Right atrium auricular region (tissue), 2 donors: ENCODE measurements at regions not wholly inside any gene's neighbourhood (a gene's known extent, or its start where the extent isn't known, plus 50 kb on each side); places are given as distances from the start of the nearest gene placed in this dataset.
"Not testable (repeated sequence)": the region's sequence is repeated elsewhere in the genome, so short reads cannot be mapped to it uniquely, and the experiment has no call there.

Source experiments
- DNase-seq: peaks from one replicate; pipeline ENCODE4 v3.0.0-alpha.2; 2019; ENCODE audit warnings: low spot score
- H3K27ac ChIP-seq, 2 donors: fragments of 200-600 bp; sonication (generic); 1 replicate in 1 of 2; 2 replicates in 1 of 2; pipeline ENCODE4 v1.5.1; 2016 to 2019
- H3K27me3 ChIP-seq, 2 donors: fragments of 200-600 bp; sonication (generic); one replicate each; pipeline versions ENCODE4 v1.5.1 to v1.6.0; 2017 to 2019
- H3K36me3 ChIP-seq: fragments of 200-600 bp; sonication (generic); one replicate; pipeline ENCODE4 v1.5.1; 2016
- H3K4me1 ChIP-seq, 2 donors: fragments of 200-600 bp; sonication (generic); one replicate each; pipeline versions ENCODE4 v1.5.1 to v1.6.0; 2017 to 2019
- H3K4me3 ChIP-seq, 2 donors: fragments of 200-600 bp; sonication (generic); 1 replicate in 1 of 2; 2 replicates in 1 of 2; pipeline ENCODE4 v1.5.1; 2017 to 2019; ENCODE audit warnings: mild to moderate bottlenecking in 1 of 2, moderate library complexity in 1 of 2
- H3K9me3 ChIP-seq, 2 donors: fragments of 200-600 bp; sonication (generic); one replicate each; pipeline ENCODE4 v1.5.1; 2019
- TF ChIP-seq, protein P1 (sequence below), 2 donors: fragments of 200-600 bp; sonication (generic); IDR thresholded peaks; one replicate each; pipeline ENCODE4 v1.5.1; 2019; ENCODE audit warnings: antibody characterized with exemption in 2 of 2

DNA sequence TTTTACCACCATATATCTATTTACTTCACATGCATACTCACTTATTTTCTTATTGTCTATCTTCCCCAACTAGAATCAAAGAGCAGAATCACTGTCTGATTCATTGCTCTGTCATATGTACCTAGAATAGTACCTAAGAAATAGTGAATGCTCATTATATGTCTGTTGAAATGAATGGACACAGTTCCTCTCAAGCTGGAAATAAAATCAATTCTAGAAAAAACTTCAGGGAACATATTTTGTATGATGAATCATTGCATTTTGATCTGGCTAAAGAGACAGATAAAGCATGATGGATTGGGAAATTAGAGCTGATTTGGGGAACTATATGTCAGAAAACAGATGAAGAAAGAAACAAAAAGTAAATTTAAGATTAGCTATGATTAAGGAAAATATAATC lies 623.3 kb downstream of the C12orf50 start:
- TF ChIP-seq, protein P1, sequence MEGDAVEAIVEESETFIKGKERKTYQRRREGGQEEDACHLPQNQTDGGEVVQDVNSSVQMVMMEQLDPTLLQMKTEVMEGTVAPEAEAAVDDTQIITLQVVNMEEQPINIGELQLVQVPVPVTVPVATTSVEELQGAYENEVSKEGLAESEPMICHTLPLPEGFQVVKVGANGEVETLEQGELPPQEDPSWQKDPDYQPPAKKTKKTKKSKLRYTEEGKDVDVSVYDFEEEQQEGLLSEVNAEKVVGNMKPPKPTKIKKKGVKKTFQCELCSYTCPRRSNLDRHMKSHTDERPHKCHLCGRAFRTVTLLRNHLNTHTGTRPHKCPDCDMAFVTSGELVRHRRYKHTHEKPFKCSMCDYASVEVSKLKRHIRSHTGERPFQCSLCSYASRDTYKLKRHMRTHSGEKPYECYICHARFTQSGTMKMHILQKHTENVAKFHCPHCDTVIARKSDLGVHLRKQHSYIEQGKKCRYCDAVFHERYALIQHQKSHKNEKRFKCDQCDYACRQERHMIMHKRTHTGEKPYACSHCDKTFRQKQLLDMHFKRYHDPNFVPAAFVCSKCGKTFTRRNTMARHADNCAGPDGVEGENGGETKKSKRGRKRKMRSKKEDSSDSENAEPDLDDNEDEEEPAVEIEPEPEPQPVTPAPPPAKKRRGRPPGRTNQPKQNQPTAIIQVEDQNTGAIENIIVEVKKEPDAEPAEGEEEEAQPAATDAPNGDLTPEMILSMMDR (IDR thresholded peaks at IDR 0.05), result no peak
- no peak for DNase-seq
- Histone ChIP-seq H3K9me3 (no peaks in the 10 kb centered on the region), H3K36me3 (no peaks in the 10 kb centered on the region), H3K27me3 (no peaks in the 10 kb centered on the region), H3K4me1 (no peaks in the 10 kb centered on the region), H3K4me3 (no peak overlapping the region), H3K27ac (no peak overlapping the region)

DNA sequence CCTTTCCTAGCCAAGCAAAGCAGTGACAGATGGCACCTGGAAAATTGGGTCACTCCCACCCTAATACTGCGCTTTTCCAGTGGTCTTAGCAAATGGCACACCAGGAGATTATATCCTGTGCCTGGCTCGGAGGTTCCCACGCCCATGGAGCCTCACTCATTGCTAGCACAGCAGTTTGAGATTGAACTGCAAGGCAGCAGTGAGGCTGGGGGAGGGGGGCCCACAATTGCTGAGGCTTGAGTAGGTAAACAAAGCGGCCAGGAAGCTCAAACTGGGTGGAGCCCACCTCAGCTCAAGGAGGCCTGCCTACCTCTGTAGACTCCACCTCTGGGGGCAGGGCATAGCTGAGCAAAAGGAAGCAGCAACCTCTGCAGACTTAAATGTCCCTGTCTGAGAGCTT lies 635.0 kb downstream of the C12orf50 start:
- H3K27ac ChIP-seq, H3K4me3 ChIP-seq, H3K9me3 ChIP-seq, DNase-seq, H3K36me3 ChIP-seq, H3K27me3 ChIP-seq, H3K4me1 ChIP-seq: not testable (repeated sequence)

DNA sequence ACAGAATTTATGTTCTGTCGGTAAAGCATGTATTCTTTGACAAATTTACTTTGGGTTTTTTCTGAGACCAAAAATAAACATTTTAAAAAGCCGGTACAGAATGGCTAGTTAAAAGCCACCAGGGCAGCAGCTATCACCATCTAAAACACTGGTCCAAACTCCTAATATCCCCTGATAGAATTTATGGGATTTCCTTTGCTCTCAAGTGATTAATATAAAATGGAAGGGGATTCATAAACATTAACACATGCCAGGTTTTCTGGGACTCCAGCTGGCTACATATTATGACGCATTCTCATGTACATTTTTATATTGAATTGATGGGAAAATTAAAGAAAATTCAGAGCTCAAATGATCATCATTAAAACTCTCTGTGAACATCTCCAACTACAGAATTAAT lies 640.8 kb downstream of the C12orf50 start:
- Histone ChIP-seq H3K27me3 (no peaks in the 10 kb centered on the region), H3K36me3 (no peaks in the 10 kb centered on the region), H3K4me1 (no peaks in the 10 kb centered on the region), H3K4me3 (no peak overlapping the region), H3K9me3 (no peaks in the 10 kb centered on the region), H3K27ac (no peak overlapping the region)
- TF ChIP-seq, protein P1 (IDR thresholded peaks at IDR 0.05), result no peak
- no peak for DNase-seq

DNA sequence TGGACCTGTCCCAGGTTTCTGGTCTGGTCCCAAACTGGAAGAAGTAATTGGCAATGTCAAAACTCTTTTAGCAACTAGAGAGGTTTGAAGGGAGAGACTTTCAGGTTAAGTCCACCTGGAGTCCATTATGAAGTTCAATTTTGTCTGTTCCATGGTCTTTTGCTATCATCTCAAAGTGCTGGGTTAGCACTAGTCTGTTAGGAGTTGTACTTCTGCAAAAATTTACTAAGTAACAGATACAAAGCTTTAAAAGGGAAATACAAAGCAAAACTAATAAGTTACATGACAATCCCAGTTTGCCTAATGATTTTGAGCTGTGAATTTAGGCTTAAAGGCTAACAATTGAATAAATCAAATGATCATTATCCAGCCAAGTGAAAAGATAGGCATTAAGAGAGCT lies 643.9 kb downstream of the C12orf50 start:
- no peaks in the 10 kb centered on the region for H3K4me1 ChIP-seq
- H3K27ac ChIP-seq, result no peak overlapping the region
- TF ChIP-seq, protein P1 (IDR thresholded peaks at IDR 0.05), result no peak
- no peaks in the 10 kb centered on the region for H3K36me3 ChIP-seq
- DNase-seq, result no peak
- no peaks in the 10 kb centered on the region for H3K9me3 ChIP-seq
- H3K27me3 ChIP-seq, result no peaks in the 10 kb centered on the region
- no peak overlapping the region for H3K4me3 ChIP-seq

- no peak overlapping the region for H3K27ac ChIP-seq
- TF ChIP-seq, protein P1 (IDR thresholded peaks at IDR 0.05), result no peak
- H3K36me3 ChIP-seq, result no peaks in the 10 kb centered on the region
- H3K4me1 ChIP-seq, result no peaks in the 10 kb centered on the region
- no peaks in the 10 kb centered on the region for H3K27me3 ChIP-seq
- no peak for DNase-seq
- no peak overlapping the region for H3K4me3 ChIP-seq
- no peaks in the 10 kb centered on the region for H3K9me3 ChIP-seq
Observed at GRCh38 chr12:87384226-87384625, 645.0 kb downstream of the C12orf50 start.

- TF ChIP-seq, protein P1 (IDR thresholded peaks at IDR 0.05), result no peak
- Histone ChIP-seq H3K36me3 (no peaks in the 10 kb centered on the region), H3K27me3 (no peaks in the 10 kb centered on the region), H3K4me3 (no peak overlapping the region), H3K9me3 (no peaks in the 10 kb centered on the region), H3K4me1 (no peaks in the 10 kb centered on the region), H3K27ac (no peak overlapping the region)
- DNase-seq, result no peak
Observed at GRCh38 chr12:87383680-87384079, 645.5 kb downstream of the C12orf50 start.
